ENCODE measurements at regions not wholly inside any gene's neighbourhood (a gene's known extent, or its start where the extent isn't known, plus 50 kb on each side); places are given as distances from the start of the nearest gene placed in this dataset.

DNA sequence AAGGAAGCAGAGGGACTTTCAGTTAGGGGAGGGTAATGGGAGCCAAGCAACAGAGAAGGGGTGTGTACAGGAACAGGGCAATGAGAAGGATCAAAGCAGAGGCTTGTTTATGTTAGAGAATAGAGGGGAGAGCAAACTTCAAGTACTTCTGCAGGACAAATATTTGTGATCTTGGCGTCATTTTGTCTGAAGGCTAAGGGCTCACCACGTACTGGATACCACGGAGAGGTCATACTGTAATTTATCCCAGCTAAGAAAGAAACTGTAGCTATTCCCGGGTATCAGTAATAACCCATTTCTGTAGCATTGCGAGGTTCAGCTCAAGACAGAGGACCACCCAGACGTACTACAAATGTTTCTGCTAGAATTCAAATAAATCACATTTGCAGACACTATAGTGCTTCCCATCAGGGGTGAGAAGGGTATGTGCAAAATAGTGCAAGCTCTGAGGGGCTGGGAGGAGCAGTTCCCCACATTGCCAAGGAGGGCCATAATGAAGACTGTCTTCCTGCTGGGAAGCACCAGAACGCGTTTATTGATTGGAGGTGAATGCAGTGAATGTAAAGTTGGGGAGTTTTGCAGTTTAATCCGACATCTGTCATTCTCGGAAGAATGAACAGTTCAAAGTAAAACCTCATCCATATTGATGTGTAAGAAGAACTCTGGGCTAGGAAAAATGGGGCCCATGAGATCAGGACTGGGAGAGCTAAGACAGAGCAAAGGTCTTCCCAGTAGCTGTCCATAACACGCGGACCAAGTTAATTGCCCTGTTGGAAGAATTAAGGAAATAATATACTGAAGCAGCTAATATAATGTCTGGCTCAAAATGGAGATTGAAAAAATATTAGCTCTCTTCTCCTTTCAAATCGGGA lies 136.9 kb downstream of the RWDD3 start:
- DNase-seq (ENCODE audit: low read depth) = no peak

- DNase-seq (ENCODE audit: low read depth) = no peak
Measured at GRCh38 chr1:95371666-95372282, 137.8 kb downstream of the RWDD3 start.

GRCh38 chr1:95375174-95375573 lies 141.2 kb downstream of the RWDD3 start:
- no peak for DNase-seq (ENCODE audit: low read depth)

GRCh38 chr1:95380909-95381308 lies 146.9 kb downstream of the RWDD3 start:
- DNase-seq (ENCODE audit: low read depth) = no peak

DNA sequence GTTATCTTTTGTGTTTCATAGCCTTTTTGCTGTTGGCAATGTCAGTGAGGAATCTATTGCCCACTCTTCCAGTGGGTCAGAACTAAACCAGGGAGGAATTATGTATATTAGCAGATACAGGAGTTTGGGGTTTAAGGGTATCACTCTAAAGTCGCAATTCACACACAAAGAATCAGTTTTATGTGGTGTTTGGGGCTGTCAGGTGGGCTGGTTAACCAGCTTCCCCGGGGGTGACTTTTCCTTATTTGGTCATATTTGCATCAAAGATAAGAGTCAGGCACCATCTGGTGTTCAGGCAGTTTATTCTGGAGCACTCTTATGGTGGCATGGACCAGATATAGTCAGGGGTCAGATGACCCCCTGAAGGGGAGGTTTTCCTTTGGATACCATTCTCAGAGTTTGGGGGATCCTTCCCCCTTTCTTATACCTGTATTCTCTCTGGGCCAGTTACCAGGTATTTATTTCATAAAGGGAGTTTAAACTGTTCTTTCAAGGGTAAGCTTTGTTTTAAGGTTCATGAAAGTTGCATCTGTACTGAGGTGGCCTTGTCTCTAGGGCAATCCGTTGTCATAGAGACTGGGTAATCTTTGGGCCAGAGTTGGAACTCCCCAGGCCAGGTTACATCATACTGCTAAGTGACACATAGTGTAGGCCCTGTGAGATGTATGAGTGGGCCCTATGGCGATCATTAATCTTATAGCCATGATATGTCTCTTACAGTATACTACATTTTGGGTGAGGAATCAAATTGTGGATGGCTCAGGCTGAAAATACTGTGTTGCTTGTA lies 148.2 kb downstream of the RWDD3 start:
- DNase-seq (ENCODE audit: low read depth) = no peak

DNA sequence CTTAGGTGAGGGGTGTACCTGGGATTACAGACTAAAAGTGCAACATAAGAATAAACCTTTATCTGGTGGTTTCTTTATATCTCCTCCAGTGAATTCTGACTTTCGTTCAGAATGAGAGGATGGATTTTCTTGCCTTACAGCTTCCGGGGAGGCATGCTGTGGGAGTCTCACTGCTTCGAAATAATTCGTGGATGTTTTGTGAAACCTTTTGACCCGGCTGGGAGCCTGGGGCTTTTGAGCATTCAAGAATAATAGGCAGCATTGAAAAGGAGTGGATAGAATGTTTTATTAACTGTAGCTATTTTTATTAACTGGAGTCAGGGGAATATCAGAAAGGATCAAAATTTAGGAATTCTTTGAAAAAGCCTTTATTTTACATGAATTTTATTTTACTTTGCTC lies 149.1 kb downstream of the RWDD3 start:
- DNase-seq (ENCODE audit: low read depth) = no peak

- DNase-seq (ENCODE audit: low read depth) = no peak
Measured at GRCh38 chr1:95384567-95384966, 150.6 kb downstream of the RWDD3 start.

- DNase-seq (ENCODE audit: low read depth) = no peak
Measured at GRCh38 chr1:95386371-95386770, 152.4 kb downstream of the RWDD3 start.

DNA sequence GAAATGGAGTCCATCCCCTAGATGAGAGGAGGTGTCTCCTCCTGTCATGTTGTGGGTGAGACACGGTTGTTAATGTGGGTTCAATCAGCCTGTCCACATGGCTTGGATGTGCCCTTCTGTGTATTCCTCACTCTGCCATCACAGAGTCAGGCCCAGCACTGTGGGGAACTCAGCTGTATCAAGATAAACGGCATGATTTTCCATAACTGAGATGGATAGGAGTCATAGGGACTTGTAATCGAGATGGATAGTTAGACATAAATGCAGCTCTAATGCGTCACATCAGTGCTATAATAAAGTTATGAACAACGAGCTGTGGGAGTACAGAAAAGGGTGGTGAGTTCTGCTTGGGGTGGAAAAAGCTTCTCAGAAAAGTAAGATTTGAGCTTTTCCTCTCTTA lies 152.9 kb downstream of the RWDD3 start:
- no peak for DNase-seq (ENCODE audit: low read depth)

- no peak for DNase-seq (ENCODE audit: low read depth)
Measured at GRCh38 chr1:95388031-95388430, 154.0 kb downstream of the RWDD3 start.

- DNase-seq (ENCODE audit: low read depth) = no peak
Measured at GRCh38 chr1:95393434-95393833, 159.4 kb downstream of the RWDD3 start.

GRCh38 chr1:95396557-95396956 lies 162.5 kb downstream of the RWDD3 start:
- no peak for DNase-seq (ENCODE audit: low read depth)

GRCh38 chr1:95402780-95403179 lies 168.8 kb downstream of the RWDD3 start:
- DNase-seq (ENCODE audit: low read depth) = no peak

DNA sequence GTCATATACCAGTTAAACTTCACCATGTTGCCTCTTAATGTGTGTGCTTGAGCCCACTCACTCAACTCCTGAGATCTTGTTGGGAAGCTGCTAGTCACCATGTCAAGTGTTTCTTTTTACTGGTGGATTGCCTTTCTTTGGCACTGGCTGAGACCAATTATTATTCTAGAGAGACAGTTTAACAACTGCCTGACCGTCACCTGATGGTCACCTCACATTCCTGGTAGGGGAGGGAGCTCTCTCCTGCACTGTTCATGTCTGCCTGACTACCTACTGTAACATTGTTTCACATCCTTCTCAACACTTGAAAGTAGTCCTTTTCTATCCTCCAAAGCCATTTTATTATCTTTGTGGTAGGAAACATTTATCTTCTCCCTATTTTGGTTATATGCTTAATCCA lies 172.3 kb downstream of the RWDD3 start:
- no peak for DNase-seq (ENCODE audit: low read depth)

DNA sequence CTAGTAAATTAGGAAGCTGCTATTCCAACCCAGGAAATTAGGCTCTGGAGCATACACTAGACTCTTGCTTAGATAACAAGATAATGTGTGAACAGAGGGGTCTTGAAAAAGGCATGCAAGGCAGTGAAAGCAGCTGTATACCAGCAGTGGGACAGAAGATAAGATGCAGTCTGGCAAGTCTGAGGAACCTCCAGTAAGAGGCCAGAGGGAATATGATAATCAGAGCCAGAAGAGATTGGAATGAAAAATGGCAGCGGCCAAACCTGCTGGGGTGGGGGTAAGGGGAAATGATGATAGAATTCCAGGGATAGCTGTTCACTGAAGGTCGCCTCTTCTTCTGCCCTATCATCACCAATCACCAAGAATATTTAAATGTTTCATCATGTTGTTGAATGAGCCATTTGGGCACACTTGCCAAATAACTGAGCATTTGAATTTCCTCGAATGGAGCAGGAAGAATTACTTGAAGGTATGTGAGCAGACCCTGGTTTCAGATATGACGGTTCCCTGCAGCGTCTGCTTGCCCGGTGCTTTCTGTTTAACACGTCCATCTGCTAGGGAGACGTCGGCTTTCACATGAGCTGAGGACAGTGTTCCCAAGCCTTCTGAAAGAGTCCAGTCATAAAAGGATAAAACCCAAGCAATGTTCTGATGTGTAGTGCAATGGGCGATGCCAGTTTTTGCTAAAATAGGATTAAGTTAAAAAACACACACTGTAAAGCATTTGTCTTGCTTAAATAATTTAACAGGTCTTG lies 173.3 kb downstream of the RWDD3 start:
- DNase-seq (ENCODE audit: low read depth) = no peak

DNA sequence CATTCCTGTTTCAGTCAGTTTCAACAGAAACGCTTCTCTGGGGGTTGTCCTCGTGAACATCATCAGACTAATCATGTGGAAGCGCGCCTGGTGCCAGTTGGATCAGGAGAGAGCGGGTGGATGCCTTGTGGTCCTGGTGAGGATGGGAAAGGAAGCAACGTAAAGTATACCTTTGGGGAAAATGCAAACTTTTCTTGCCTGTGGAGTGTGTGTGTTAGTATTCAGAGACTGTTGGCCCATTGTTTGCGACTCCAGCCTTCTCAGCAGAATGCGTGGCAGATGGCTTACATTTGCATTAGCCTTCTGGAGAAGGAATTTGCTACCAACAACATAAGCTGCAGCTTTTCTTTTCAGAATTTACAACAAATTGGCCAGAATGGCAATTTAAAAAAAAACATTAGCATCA lies 173.9 kb downstream of the RWDD3 start:
- no peak for DNase-seq (ENCODE audit: low read depth)

GRCh38 chr1:95408507-95409136 lies 174.6 kb downstream of the RWDD3 start:
- no peak for DNase-seq (ENCODE audit: low read depth)

- no peak for DNase-seq (ENCODE audit: low read depth)
Measured at GRCh38 chr1:95409276-95409675, 175.3 kb downstream of the RWDD3 start.

DNA sequence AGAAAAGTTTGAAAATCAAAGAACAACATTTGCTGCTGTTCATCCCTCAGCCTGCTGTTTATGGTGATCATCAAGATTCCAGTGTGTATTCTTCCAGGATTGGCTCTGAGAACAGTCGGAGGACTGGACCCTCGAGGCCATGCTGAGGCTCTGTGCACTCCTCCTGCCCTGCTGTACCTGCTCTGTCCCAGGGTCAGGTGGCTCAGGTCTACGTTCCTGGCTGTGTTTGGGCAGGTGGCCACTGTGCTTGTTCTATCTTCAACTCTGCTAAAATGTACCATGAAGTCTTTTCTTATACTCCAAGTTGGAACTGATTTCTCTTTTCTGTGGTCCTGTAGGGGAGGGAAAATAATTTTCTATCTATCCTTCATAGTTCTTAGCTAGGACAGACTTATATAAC lies 175.9 kb downstream of the RWDD3 start:
- no peak for DNase-seq (ENCODE audit: low read depth)

- DNase-seq (ENCODE audit: low read depth) = no peak
Measured at GRCh38 chr1:95415146-95415545, 181.1 kb downstream of the RWDD3 start.

DNA sequence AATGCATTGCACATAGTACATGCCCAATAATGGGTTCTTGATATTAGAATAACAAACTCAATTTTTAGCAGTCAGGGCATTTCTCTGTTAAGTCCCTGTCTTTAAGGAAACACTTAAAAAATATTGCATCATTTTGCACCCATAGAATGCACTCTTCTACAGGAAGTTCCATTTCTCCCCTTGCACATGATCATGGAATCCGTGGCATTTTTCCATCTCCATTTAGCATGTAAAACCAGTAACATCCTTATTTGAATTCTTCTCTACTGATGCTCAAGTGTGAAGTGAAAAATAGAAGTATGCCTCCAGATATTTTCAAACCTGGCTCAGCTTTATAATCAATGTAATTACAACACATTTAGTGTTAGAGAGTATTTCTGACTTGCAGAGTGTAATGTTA lies 192.8 kb downstream of the RWDD3 start:
- DNase-seq (ENCODE audit: low read depth) = no peak

GRCh38 chr1:95427525-95427924 lies 193.5 kb downstream of the RWDD3 start:
- DNase-seq (ENCODE audit: low read depth) = no peak
